ENCODE measurements at regions not wholly inside any gene's neighbourhood (a gene's known extent, or its start where the extent isn't known, plus 50 kb on each side); places are given as distances from the start of the nearest gene placed in this dataset.

- TF ChIP-seq EZH2 (IDR thresholded peaks at IDR 0.05; ENCODE audit: insufficient read depth, poor library complexity, severe bottlenecking) (no peak), EZH2phosphoT487 (IDR thresholded peaks at IDR 0.05; ENCODE audit: insufficient read depth, low read depth) (no peak)
Observed at GRCh38 chr1:213659580-213660547, 327.9 kb upstream of the PROX1 start.

Data from GM23248 (cell line).